CD4-positive, alpha-beta T cell treated with Interleukin-15 for 4 hours (primary cell): ENCODE measurements at regions not wholly inside any gene's neighbourhood (a gene's known extent, or its start where the extent isn't known, plus 50 kb on each side); places are given as distances from the start of the nearest gene placed in this dataset.

Experiments
- DNase-seq: peaks from one replicate; pipeline ENCODE4 v3.0.0-alpha.2; 2020; ENCODE audit warnings: low spot score

- DNase-seq = no peak
Measured at GRCh38 chr15:87239582-87240230, 1016.8 kb downstream of the NTRK3 start.

DNA sequence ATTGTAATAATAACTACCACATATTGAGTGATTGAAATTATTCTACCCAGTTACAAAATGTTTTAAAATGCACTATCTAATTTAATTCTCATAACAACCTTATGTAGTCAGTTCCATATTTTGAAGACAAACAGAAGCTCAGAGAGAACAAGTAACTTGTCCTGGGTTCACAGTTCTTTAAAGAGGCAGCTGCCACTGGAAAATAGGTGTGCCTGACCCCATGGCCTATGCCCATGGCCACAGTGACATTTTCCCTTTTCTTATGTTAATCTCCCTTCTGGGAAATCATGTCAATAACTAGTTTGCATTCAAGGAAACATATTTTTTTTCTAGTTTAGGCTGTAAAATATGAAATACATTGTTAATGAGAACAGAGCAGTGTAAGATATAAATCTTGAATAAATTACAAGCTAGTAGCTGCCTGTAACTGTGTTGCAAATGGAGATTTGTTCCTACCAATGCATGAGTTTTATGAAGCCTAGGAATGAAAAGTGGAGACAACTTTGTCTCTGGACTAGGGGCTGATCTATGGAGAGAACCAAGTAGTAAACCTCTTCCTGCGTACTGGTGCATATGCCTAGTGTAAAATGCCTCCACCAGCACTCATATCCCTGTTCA is 1018.0 kb downstream of the NTRK3 start:
- no peak for DNase-seq

DNA sequence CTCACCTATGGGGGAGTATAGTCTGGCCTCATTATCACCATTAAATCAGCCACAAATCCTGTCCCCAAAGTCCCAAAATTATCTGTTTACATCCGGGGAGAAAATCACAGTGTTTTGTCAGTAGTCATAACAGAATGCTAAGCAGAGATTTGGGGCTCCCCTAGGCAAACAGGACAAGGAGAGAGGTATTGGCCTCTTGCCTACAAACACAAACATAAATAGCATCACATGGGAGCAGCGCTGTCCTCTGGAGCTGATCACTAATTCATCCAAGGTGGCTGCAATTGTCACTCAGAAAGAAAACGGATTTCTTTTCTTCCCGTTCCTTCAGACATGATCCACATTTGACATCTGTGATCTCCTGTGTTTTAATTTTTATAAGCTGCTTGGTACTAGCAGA is 1028.1 kb downstream of the NTRK3 start:
- no peak for DNase-seq

- DNase-seq = no peak
Measured at GRCh38 chr15:87227846-87228245, 1028.7 kb downstream of the NTRK3 start.

DNA sequence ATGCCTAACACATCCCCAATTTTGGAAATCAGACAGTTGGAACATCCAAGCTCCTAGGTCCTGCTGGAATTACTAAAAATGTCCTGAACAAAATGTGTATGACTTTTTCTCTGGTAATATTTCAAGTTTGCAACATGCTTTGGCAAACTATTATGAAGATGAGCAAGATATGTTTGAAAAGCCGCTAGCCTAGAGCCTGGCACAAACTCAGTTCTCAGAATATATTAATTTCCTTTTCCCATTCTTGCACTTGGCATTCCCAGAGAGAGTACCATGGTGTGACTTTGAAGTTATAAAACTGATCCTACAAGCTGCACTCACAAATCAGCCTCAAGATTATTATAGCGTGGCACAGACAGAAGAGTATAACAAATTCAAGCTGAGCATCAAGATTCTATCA is 1031.1 kb downstream of the NTRK3 start:
- no peak for DNase-seq

GRCh38 chr15:87224404-87224803 is 1032.1 kb downstream of the NTRK3 start:
- no peak for DNase-seq

DNA sequence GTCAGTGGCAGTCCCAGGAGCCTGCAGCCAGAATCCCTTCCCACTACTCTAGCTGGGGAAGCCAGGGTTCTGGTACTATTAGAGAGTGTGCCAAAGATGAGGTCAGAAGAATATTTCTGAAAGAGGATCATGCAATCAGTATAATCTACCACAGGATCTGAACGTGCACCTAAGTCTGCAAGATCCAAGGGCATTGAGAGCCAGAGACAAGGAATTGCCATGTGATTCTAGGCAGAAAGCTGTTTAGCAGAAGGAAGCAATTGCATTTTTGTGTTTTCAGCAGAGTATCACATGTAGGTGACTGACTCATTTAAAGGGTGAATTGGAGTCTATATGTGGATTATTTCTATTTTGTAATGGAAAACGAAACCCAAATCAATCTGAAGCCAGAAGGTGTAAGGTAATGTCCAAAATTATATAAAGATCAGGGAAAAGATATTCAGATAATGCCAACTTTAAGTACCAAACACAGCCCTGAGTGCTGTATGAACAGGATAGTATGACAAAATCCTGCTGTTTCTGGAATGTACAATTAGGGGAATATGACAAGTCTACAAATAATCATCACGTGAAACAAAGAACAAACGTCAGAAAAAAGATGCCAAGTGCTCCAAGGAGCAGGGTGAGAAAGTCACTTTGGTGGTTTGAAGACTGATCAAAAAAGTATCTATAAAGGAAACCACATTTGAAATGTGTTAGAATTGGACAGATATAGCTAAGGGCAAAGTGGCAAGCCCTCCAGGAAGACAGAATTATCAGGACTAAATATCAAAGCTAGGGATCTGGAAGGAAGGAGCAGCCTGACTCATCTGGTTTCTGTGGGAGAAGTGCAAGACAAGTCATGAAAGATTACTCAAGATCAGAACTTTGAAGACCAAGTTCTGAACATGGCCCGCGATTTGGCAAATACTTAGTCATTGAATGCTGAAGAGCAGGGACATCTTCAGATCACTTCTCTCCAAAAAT is 1036.6 kb downstream of the NTRK3 start:
- DNase-seq = no peak

- DNase-seq = no peak
Measured at GRCh38 chr15:87215100-87215499, 1041.4 kb downstream of the NTRK3 start.

DNA sequence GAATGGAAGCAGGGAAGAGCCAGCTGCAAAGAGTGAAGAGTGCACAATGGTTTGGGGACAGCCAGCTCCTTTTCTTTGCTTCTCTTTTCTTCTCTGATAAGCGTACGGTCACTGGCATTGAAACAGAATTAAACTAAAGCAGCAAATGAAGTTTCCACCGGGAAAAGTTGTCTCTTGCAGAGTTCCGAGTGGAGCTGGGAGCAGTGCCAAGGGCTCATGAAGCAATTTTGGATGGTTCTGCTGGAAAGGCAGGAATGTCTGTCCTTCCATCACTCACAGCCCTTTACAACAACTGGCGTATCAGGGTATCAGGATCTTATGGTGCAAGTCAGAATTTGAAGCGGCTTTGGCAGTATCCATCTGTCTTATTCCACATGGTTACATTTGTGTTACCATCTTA is 1042.9 kb downstream of the NTRK3 start:
- DNase-seq = no peak

DNA sequence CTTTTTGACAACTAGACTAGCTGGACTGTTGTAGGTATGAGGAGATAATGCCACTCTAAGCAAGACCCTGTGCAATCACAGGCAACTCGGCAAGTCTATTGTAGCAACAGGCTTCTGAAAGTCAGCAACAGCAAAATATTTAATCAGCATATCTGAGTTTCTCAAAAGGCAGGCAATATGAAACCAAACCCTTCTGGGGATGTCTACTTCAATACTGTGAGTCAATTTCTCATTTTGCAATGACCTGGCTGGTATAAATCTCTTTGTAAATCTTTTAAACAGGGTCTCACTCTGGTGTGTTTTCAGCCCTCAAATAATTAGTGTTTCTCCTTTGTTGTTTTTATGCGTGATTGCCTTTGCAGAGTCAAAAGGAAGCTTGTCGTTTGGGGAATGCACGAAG is 1044.5 kb downstream of the NTRK3 start:
- DNase-seq = no peak

- DNase-seq = no peak
Measured at GRCh38 chr15:87211547-87211946, 1045.0 kb downstream of the NTRK3 start.

- DNase-seq = no peak
Measured at GRCh38 chr15:87209891-87210689, 1046.4 kb downstream of the NTRK3 start.

GRCh38 chr15:87207990-87208580 is 1048.5 kb downstream of the NTRK3 start:
- DNase-seq = no peak

DNA sequence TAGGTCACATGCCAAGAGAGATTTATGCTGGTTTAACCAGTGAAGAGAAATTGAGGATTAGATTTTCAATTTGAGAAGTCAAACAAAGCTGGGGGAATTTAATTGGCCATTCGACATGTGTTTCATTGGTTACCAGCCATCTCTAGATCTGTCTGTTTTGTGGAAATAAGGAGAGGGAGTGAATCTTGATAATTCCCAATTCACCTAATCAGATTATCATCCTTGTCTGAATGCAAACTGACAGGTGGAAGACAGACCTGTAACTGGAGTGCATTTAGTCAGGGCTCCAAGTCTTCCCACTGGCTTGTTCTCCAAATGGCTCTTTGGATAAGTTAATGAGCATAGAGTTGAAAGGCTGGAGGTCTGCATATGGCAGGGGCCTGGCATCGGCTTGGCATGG is 1049.3 kb downstream of the NTRK3 start:
- DNase-seq = no peak

GRCh38 chr15:87201986-87202385 is 1054.6 kb downstream of the NTRK3 start:
- DNase-seq = no peak

- no peak for DNase-seq
Measured at GRCh38 chr15:87200149-87200548, 1056.4 kb downstream of the NTRK3 start.

- DNase-seq = no peak
Measured at GRCh38 chr15:87197981-87198380, 1058.6 kb downstream of the NTRK3 start.

DNA sequence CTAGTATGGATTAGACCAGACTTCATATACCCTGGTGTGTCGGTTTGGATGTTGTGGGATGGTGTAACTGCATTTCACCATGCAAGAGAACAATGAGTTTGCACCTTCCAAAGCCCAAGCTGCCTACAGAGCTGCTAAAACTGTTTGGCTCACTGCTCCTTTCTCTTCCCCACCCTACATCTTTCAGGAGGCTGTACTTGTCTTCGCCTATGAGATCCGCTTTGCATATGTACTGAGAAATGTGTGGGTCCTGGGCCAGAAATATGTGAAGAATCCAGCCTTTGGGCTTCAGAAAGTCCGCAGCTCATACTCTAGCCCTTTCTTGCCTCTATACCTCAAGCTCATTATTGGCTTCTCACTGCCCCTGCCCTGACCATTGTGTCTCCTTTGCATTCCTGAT is 1060.0 kb downstream of the NTRK3 start:
- no peak for DNase-seq

GRCh38 chr15:87193481-87193880 is 1063.1 kb downstream of the NTRK3 start:
- DNase-seq = no peak

GRCh38 chr15:87167706-87168105 is 1088.0 kb downstream of the AGBL1 start:
- no peak for DNase-seq

DNA sequence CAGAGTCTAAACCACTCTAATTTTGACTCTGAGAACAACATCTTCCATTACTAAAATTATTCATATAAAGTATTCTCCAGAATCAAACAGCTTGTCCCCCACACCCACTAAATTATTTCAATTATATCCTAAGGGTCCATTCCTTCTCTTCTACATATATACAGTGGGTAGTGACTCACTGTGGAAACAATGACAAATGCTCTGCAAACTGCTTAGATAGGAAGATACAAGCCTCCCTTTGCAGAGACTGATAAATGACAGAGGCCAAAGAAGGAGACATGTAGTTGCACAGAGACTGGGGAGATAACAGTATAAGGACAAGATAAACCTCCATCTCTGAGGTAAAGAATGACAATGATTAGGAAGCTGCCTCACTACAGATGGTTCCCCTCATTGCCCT is 1087.4 kb downstream of the AGBL1 start:
- no peak for DNase-seq

DNA sequence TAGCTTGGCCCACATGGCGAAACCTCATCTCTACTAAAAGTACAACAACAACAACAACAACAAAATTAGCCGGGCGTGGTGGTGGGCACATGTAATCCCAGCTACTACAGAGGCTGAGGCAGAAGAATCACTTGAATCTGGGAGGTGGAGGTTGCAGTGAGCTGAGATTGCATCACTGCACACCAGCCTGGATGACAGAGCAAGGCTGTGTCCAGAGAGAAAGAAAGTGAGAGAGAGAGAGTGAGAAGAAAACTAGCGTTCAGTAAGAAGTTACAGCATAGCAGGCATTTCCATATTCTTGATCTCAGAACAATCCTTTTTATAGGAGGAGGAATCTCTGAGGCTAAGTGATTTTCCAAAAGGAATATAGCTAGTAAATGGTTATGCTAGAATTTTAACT is 1076.1 kb downstream of the AGBL1 start:
- no peak for DNase-seq
